Femur (tissue), 1 donor: ENCODE measurements at regions not wholly inside any gene's neighbourhood (a gene's known extent, or its start where the extent isn't known, plus 50 kb on each side); places are given as distances from the start of the nearest gene placed in this dataset.

ENCODE experiments used
- DNase-seq: peaks from one replicate; pipeline ENCODE4 v3.0.0-alpha.2; 2017

DNA sequence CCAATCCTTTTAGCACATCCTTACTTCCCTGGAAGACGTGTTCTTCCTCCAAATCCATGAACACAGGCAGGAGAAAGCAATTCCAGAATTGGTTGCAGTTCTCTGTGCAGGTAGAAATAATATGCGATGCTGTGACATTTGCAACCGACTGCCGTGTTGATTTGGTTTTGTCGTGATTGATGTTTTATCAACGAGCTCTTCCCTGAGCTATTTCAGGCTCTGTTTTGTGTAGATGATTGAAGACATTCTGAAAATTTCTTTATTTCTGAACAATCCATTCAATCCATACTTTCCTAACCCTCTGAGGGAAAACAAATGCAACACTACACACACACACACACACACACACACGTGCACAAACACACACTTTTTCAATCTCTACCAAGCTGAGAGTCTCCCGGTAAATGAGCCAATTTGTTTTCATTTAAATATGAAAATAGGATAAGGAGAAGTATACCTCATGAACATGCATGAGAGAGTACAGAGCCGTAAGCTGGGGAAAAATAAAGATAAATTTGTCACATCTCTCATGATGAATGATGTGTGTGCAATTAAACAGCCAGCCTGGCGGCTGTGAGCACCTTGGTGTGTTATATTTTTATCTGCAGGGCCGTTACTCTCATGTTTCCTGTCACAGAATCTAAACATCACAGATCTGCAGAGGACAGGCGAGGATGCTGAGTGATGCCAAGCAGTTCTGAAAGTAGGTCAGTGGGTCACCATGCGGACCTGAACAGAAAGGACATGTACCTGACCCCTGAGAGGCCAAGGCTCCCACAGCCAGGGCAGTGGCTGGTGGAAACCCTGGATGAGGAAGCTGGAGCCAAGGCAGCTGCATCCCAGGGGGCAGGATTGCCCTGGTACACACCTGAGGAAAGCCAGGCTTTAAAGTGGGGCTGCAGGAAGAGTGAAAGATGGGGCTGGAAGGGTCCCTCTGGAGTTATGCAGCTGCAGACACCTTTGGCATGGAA lies 64.8 kb downstream of the PDCL3 start:
- DNase-seq: no peak

DNA sequence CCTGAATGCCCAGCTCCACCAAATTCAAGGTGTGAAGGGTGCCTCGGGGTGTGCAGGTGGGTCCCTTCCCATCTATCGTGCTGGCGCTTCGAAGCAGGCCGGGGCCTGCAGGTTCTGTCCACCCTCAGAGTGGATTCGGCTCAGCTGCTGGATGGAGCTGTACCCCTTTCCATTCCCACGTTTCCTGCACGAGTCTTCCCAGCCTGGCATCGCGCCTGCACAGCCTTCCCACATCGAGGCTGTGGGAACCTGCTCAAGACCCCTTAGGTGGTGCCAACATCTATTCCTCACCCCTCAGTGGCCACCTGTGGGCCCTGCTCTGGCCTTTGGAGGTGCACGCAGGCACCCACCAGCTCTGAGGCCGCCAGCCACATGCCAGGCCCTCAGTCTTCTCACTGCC lies 65.7 kb downstream of the PDCL3 start:
- no peak for DNase-seq

DNA sequence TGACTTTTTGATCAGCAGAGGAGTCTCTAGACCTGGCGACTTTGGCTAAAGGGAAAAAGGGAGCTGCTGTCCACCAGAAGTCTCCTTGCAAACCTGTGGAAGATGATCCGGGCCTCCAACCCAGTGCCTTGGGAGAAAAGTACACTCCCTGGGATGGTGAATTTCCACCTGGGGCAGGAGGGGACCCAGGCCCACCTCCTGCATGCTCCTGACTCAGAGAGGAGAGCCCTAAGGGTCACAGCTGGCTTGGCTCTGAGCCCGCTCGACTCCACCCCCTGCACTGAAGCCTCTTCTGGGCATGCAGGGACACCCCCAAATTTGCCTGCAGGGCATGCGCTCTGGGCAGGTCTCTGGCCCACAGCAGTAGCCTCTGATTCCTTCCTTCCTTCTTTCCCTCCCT lies 66.5 kb downstream of the PDCL3 start:
- no peak for DNase-seq

DNA sequence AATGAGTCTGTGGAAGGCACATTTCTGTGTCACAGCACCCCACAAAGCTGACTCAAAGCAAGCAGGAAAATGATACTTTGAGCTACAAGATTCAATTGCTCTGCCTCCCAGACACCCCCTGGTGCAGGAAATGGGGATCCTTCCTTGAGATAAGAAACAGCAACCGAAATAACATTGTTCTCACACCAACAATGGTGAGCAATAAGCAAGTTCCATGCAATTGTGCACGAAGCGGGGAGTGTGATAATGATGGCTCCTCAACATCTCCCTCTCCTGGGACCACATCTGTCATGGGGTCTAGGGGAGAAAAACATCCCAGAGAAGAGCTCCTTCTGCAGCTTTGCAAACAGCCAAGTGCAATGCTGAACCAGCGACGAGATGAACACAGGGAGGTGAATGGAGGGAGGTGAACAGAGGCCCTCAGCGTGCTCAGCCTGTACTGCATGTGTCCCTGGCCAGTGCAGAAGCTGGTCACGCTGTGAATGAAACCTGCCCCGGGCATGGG lies 67.7 kb downstream of the PDCL3 start:
- DNase-seq: no peak

DNA sequence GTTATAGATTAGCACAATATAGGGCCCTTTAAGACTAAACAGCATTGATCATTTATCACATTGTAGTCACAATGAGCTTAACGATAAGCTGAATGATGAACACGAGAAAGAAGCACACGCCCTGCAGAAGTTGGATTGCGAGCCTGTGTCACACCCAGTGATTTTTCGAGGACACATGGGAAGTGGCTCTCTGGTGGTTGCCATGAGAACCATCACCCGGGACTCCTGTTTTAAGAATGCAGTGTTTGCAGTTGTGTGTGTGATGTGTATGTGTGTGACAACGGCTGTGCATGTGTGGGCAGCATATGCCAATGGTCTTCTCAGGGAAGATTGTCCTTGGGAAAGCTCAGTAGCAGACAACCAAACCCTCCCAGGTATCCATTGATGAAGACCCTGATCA lies 69.2 kb downstream of the PDCL3 start:
- no peak for DNase-seq

DNA sequence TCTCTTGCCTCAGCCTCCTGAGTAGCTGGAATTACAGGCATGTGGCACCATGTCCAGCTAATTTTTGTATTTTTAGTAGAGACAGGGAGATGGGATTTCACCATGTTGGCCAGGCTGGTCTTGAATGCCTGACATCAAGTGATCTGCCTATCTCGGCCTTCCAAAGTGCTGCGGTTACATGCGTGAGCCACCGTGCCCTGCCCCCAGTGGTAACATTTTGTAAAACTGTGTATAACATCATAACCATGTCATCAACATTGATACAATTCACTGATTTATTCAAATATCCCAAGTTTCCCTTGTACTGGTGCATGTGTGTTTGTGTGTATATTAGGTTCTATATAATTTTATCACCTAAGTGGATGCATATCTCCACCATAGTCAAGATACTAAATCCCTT lies 70.0 kb downstream of the PDCL3 start:
- DNase-seq: no peak

DNA sequence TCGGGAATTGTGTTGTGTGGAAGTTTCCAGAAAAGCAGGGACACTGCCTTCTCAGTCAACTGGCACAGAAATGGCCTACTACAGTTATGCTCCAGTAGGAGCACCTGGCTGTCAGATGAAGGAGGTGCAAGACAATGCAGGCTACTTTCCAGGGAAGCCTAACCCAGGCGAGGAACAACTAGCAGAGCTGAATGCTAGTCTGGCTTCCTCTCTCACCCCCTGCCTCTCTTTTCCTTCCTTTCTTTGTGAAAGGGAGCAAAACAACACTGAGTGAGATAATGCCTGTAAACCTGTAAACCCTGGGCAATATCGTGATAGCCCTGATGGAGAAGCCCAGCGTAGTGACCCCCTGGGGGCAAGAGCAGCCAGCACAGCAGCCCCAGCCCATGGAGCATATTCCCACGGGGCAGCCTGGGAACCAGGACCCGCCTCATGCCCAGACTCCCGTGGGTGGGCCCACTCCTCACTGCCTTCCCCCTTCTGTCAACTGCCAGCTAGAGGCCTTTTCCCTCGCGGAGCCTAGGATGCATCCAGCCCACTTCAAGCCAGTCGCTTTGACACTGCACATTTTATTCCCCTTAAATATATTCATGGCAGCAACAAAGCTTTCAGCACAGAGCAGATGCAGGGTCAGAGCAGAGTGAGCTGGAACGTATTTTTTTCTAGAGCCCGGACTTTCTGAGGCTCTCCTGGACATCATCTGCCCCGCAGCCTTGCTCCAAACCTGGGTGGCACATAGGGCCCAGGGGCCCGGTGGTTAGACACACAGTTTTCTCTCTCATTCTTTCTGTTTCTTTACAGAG lies 77.0 kb downstream of the PDCL3 start:
- DNase-seq: no peak

DNA sequence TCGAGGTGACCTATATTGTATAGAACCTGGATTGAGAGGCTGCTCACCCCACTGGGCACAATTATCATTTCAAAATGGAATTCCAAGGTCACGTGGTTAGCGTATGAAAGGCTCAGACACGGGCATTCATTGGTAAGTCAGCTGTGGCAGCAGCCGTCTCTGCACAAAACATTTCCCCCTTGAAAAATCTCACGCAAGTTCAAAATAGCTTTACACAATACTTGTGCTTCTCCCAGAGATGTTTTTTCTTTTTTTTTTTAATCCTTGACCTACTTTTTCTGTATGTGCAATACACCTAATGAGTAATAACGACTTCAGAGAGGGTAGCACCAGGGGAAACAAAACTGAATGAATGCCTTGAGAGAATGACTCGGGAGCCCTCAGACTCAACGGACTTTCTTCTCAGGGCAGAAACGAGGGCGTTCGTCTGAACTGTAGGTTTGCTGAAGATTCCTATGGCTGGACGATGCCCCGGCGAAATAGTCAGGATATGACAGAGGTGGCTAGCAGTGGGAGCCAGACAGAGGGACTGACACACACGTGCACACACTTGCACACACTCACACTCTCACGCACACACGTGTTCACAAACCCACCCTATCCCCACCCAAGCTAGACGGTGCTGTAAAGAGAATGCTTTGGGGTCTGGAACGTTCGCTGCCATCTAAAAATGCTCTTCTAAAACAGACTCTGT lies 77.8 kb downstream of the PDCL3 start:
- DNase-seq: no peak

DNA sequence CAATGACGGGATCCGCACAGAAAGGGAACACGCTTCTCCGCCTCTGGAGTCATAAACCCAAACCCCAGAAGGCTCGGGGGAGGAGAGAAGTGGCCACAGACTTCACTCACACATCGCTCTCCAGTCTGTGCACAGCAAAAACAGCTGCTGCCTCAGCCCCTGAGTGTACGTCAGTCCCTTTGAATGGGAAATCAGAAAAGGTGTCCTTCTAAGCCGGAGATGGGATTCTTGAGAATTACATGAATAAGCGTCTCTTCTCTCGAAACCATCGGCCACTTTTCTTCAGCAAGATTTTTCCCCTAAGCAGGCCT lies 78.3 kb downstream of the PDCL3 start:
- DNase-seq: no peak

DNA sequence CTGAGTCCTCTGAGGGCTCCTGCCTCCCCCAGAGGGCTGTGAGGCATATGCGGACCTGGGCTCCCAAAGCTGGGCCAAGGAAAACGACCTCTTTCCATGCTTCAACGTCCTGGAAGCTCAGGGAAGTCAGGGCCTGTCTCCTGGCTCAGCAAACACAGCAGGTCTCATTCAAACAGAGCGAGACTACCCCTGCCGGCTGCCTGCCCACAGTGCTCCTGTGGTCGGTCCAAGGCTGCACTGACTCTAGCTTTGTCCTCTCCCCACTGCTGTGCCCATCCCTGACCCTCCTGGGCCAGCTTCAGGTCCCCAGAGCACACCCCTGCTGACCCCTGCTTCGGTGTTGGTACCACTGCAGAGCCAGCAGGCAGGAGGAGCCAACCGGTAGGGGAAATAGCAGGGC lies 79.6 kb downstream of the PDCL3 start:
- DNase-seq: no peak

DNA sequence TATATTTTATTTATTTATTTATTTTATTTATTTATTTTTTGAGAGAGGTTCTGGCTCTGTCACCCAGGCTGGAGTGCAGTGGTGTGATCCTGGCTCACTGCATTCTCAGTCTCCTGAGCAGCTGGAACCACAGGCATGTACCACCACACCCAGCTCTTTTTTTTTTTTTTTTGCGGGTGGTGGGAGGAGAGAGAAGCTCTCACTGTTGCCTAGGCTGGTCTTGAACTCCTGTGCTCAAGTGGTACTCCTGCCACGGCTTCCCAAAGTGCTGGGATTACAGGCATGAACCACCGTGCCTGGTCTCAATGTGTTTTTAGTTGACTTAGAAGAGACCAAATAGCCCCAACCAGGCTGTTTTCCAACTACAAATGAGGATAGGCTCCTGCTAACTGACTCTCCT lies 80.7 kb downstream of the PDCL3 start:
- DNase-seq: no peak

DNA sequence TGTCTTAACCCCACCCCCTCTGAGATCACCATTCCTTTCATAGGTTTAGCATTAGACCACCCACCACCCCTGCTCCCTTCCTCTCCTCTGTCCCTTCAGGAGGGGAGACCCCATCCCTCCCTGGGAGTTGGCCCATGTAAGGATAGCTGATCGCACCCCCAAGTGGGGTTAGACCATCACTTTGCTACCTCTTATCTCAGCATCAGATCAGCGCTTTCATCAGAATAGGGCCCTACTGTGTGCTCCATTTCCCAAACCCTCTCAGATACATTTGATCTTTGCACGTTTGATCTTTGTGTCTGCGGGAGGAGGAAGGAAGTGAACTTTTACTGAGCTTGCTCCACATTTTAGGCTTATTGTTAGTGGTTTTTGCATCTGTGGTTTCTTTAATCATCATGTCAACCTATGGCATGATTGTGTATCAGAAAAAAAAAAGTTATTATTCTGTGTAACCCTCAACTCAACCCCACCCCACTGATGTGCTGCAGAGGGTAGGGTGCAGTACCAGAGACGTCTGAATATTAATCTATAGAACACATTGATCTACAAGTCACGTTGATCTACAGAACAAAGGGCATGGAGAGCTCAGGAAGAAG lies 81.2 kb downstream of the PDCL3 start:
- DNase-seq: no peak

DNA sequence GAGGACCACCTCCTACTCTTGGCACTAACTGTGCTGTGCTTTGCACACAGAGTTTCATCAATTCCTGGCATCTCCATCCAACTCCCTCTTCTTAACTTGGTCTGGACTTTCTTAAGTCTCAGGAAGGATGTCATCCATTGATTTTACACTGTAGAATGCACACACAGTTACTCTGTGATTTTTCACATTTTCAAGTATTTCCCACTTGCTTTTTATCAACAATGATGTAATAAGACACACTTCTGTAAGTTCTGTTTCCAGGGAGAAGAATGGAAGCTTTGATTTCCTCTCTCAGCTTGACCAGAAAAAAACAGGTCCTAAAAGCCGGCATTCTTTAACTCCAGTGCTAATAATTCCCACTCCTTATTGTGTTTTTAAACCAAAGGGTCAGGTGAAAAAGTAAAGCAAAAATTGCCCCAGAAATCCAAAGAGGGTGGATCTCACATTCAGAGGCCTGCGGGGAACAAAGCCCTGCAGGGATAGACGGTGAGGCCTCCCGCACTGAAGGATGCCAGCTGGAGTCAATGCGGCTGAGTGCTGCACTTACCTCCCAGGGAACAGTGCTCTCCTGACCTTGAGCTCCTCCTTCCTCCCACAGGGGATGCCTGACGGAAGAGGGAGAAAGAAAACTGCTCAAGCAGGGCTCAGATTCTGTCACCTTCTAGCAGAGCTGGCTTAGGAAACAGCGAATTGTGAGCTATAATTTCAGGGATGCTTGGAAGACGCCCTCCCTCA lies 83.1 kb downstream of the PDCL3 start:
- no peak for DNase-seq

DNA sequence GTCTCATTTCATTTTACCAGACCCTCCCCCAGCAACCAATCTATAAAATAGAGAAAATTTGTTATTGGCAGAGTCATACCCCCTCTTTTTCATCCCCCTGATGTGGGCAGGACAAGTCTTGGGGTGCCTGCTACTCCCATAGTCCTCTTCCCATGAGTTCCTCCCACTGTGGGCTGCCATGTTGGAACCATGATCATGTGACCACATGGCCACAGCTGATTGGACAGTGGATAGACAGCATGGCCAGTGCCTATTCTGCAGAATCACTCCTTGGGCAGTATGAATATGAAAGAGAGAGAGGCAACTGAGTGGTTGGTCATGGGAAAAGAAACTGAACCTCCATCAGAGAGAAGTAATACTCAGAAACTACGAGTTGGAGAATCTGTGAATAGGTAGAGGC lies 84.9 kb downstream of the PDCL3 start:
- DNase-seq: no peak

DNA sequence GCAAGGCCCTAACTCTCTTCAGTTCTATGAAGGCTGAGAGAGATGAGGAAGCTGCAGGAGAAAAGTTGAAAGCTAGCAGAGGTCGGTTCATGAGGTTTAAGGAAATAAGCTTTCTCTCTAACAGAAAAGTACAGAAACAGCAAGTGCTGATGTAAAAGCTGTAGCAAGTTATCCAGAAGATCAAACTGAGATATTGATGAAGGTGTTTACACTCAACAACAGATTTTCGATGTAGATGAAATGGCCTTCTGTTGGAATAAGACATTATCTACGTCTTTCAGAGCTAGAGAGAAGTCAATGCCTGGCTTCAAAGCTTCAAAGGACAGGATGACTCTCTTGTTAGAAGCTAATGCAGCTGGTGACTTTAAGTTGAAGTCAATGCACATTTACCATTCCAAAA lies 87.4 kb downstream of the PDCL3 start:
- no peak for DNase-seq

DNA sequence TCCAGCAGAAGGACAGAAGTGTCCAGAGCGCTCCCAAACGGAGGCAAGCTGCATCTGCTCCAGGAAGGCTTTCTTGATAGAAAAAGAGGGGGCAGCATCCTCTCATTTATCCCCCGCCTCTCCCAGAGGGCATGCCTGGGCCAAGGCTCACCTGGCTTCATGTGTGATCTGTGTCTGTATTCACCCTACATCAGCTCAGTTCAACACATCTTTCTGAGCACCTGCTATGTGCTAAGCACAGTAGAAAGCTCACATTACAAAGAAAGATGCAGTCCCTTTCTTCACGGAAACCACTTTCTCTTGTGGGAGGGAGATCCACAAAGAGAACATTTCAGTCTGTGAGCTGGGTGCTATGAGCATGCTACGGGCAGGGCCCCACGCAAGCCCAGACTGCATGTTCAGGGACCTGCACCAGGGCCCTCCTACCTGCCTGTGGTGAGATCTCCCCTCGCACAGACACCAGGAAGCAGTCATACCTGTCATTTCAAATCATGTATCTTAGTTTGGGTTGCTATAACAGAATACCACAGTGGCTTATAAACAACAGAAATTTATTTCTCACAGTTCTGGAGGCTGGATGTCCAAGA lies 90.7 kb downstream of the PDCL3 start:
- DNase-seq: no peak

DNA sequence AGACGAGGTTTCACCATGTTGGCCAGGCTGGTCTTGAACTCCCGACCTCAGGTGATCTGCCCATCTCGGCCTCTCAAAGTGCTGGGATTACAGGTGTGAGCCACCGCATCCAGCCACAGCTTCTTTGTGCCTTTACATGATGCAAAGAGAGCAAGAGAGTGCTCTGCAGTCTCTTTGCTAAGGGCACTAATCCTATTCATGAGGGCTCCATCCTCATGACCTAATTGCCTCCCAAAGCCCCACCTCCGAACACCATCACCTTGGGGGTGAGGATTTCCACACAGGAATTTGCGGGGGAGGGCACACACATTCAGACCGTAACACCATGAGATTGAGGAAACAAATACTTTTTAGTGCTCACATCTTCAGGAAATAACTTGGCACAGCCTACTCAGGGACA lies 91.8 kb downstream of the PDCL3 start:
- no peak for DNase-seq

DNA sequence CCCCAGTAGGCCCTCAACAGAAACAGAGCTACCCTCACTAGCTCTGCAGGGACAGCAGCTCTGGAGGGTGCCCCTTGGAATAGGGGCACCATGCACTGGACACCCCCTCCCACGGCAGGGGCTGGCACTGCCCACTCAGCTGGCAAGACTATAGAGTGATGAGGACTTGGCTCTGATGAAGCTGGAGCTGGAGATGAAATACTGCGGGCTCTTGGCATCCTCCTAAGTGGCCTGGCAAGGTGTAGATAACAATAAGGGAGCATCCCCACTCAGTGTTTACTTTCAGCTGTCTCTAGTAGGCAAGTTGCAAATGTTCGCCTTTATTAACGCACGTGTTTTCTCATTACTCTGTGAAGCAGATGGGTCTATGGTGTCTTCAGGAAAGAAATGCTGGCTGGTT lies 92.7 kb downstream of the PDCL3 start:
- no peak for DNase-seq

DNA sequence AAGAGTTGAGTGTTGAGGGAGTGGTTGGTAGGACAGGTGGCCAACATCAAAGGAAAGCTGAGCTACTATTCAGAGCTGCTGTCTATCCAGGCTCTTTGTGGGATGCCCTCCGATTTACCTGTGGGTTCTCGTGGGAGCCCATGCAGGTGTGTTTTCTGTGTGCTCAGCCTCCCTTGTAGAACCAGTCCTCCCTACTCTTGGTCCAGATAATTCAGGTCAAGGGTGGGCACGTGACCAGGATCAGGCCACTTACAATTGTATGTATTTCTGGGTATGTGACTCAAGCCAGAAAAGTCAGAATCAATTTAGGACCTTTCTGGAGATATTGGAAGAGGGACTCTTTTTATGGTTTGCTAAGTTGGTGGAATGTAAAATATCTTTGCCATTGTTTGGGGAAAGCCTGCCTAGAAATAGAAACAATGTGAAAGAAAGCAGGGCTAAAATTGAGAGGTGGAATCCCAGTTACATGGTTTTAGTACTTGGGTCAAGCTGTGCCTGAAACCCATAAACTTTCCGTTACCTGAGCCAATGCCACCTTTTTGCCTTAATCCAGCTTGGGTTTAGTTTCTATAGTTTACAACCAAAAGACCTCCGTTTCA lies 93.2 kb downstream of the PDCL3 start:
- DNase-seq: no peak

DNA sequence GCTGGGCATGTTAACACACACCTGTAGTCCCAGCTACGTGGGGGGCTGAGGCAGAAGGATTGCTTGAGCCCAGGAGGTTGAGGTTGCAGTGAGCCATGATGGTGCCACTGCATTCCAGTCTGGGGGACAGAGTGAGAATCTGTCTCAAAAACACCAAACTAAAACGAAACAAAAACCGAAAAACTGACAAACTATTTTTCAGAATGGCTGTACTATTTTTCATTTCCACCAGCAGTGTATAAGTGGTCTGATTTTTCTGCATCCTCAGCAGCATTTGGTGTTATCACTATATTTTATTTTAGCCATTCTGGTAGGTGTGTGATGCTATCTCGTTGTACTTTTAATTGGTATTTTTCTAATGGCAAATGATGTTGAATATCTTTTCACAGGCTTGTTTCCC lies 95.2 kb downstream of the PDCL3 start:
- DNase-seq: no peak

DNA sequence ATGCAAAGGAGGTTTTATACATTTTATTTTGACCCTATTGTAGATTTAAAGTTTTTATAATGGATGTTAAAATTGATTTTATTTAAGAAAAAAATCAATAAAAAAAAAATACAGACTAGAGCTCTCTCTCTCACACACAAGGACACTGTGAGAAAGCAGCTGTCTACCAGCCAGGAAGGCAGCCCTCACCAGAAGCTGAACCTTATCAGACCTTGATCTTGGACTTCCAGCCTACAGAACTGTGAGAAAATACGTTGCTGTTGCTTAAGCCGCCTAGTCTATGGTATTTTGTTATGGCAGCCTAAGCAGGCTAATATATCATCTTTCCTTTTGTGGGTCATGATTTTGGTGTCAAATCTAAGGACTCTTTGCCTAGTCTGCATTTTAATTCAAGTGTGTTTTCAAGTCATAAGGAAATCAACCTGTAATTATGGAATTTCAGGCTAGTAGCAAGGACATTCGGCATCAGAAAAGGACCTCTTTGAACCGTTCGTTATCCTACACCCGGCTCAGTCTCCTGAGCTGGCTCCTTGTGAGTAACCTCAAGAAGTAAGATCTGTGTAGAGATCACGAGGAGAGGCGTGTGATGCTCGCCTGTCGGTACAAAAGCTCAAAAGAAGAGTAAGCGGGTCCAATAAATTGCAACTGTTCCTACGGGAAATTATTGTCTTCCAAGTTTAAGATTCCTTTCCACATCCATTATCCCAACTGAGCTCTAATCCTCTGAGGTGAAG lies 98.2 kb downstream of the PDCL3 start:
- DNase-seq: no peak
